Hepatocyte (in vitro differentiated cells): ENCODE measurements at regions not wholly inside any gene's neighbourhood (a gene's known extent, or its start where the extent isn't known, plus 50 kb on each side); places are given as distances from the start of the nearest gene placed in this dataset.

ENCODE experiments used
- DNase-seq: peaks from one replicate; pipeline ENCODE4 v3.0.0-alpha.2; 2016; ENCODE audit warnings: low spot score
- H2AFZ ChIP-seq: fragments of 200-600 bp; sonication (generic); 2 replicates; pipeline ENCODE4 v1.6.0; 2016; ENCODE audit warnings: antibody characterized with exemption, mild to moderate bottlenecking
- H3K27ac ChIP-seq: fragments of 200-600 bp; sonication (generic); 2 replicates; pipeline ENCODE4 v1.5.1; 2016; ENCODE audit warnings: mild to moderate bottlenecking
- H3K27me3 ChIP-seq: fragments of 200-600 bp; sonication (generic); 2 replicates; pipeline ENCODE4 v1.6.1; 2016
- H3K36me3 ChIP-seq: fragments of 200-600 bp; sonication (generic); replicated peaks from 2 replicates; pipeline ENCODE4 v1.5.1; 2016; ENCODE audit warnings: low read depth; ENCODE audit not compliant: insufficient read depth
- H3K4me1 ChIP-seq: fragments of 200-600 bp; sonication (generic); 2 replicates; pipeline ENCODE4 v1.5.1; 2016; ENCODE audit warnings: mild to moderate bottlenecking, moderate library complexity; ENCODE audit not compliant: insufficient read depth
- H3K4me2 ChIP-seq: fragments of 200-600 bp; sonication (generic); 2 replicates; pipeline ENCODE4 v1.6.0; 2016
- H3K4me3 ChIP-seq: fragments of 200-600 bp; sonication (generic); 2 replicates; pipeline ENCODE4 v1.5.1; 2016; ENCODE audit warnings: mild to moderate bottlenecking
- H3K79me2 ChIP-seq: fragments of 200-600 bp; sonication (generic); 2 replicates; pipeline ENCODE4 v1.6.0; 2017; ENCODE audit warnings: mild to moderate bottlenecking
- H3K9me2 ChIP-seq: fragments of 200-600 bp; sonication (generic); replicated peaks from 2 replicates; pipeline ENCODE4 v1.6.0; 2017; ENCODE audit warnings: mild to moderate bottlenecking; ENCODE audit not compliant: insufficient read depth
- H3K9me3 ChIP-seq: fragments of 200-600 bp; sonication (generic); 2 replicates; pipeline ENCODE4 v1.5.1; 2016; ENCODE audit warnings: low read depth, mild to moderate bottlenecking
- H4K20me1 ChIP-seq: fragments of 200-600 bp; sonication (generic); 2 replicates; pipeline ENCODE4 v1.6.0; 2016; ENCODE audit warnings: mild to moderate bottlenecking; ENCODE audit not compliant: insufficient read depth, poor library complexity, severe bottlenecking
- CTCF ChIP-seq: fragments of 200-600 bp; sonication (generic); IDR thresholded peaks from 2 replicates; pipeline ENCODE4 v1.5.1; 2016; ENCODE audit warnings: antibody characterized with exemption, mild to moderate bottlenecking; ENCODE audit not compliant: poor library complexity
- EZH2 ChIP-seq: fragments of 200-600 bp; sonication (generic); IDR thresholded peaks from 2 replicates; pipeline ENCODE4 v1.6.1; 2016; ENCODE audit warnings: antibody characterized with exemption, mild to moderate bottlenecking, borderline replicate concordance
- EZH2phosphoT487 ChIP-seq: fragments of 200-600 bp; sonication (generic); IDR thresholded peaks from one replicate; pipeline ENCODE4 v1.6.1; 2018; ENCODE audit warnings: antibody characterized with exemption, mild to moderate bottlenecking, low read depth, moderate library complexity; ENCODE audit not compliant: unreplicated experiment, severe bottlenecking
- whole genome bisulfite sequencing: methylation state at CpG from one replicate; pipeline ENCODE4 v1.1.6; 2016; ENCODE audit warnings: low lambda C conversion rate; ENCODE audit errors: missing lambda C conversion rate; 5-methylcytosine and 5-hydroxymethylcytosine counted together

DNA sequence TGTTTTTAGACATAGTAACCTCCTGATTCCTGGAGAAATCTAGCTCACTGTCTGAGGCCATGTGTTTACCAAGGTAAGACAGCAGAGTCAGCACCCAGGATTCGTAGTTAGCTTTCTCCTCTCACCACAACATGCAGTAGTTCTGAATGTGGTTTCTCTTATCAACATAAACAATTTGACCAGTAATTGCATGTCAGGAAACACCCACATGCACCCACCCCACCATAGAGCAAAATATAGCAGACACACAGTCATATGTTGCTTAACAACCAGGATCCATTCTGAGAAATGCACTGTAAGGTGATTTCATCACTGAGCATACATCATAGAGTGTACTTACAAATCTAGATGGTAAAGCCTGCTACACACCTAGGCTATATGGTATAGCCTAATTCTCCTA is 1004.0 kb downstream of the ANKRD7 start:
- no peak for DNase-seq
- no peak overlapping the region for H3K27ac ChIP-seq
- no peaks in the 10 kb centered on the region for H3K4me1 ChIP-seq
- TF ChIP-seq EZH2 (no peak), CTCF (no peak), EZH2phosphoT487 (no peak)
- H3K36me3 ChIP-seq: no peaks in the 10 kb centered on the region
- no peaks in the 10 kb centered on the region for H3K9me3 ChIP-seq
- H3K79me2 ChIP-seq: no peaks in the 10 kb centered on the region
- no peaks in the 10 kb centered on the region for H3K27me3 ChIP-seq
- WGBS: 77% methylated on average over 1 of the region's 1 CpG
- H4K20me1 ChIP-seq: no peaks in the 10 kb centered on the region
- H2AFZ ChIP-seq: no peak overlapping the region
- no peak overlapping the region for H3K4me2 ChIP-seq
- no peak overlapping the region for H3K4me3 ChIP-seq
- no peaks in the 10 kb centered on the region for H3K9me2 ChIP-seq

DNA sequence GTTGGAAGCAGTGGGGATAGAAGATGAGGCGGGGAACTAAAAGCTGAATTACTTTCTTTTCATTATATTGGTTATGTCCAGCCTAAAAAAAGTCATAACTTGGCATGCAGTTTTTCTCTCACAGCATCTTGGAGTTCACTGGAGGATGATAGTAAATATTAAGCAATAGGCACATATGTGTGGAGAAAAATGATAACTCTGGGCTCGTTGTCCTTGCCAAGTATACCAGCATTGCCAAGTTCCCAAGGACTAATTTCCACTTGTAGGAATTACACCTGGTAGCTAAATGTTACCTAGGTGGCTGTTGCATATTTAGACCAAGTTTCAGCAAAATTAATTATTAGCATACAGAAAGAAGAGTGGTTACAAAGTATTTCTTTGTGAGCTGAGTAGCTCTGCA is 1007.6 kb downstream of the ANKRD7 start:
- no peak overlapping the region for H3K4me3 ChIP-seq
- no peak overlapping the region for H3K27ac ChIP-seq
- DNase-seq: no peak
- TF ChIP-seq CTCF (no peak), EZH2 (no peak), EZH2phosphoT487 (no peak)
- no peaks in the 10 kb centered on the region for H3K36me3 ChIP-seq
- H3K9me3 ChIP-seq: no peaks in the 10 kb centered on the region
- no peaks in the 10 kb centered on the region for H3K9me2 ChIP-seq
- no peaks in the 10 kb centered on the region for H3K27me3 ChIP-seq
- H2AFZ ChIP-seq: no peak overlapping the region
- WGBS: 78% methylated on average over 2 of the region's 2 CpGs
- H3K79me2 ChIP-seq: no peaks in the 10 kb centered on the region
- no peaks in the 10 kb centered on the region for H3K4me1 ChIP-seq
- no peaks in the 10 kb centered on the region for H4K20me1 ChIP-seq
- no peak overlapping the region for H3K4me2 ChIP-seq

GRCh38 chr7:119233015-119233414 is 1008.5 kb downstream of the ANKRD7 start:
- no peaks in the 10 kb centered on the region for H4K20me1 ChIP-seq
- WGBS: 93% methylated on average over 1 of the region's 1 CpG
- H3K4me1 ChIP-seq: no peaks in the 10 kb centered on the region
- H3K9me3 ChIP-seq: no peaks in the 10 kb centered on the region
- no peak overlapping the region for H3K4me2 ChIP-seq
- no peak overlapping the region for H3K27ac ChIP-seq
- H3K27me3 ChIP-seq: no peaks in the 10 kb centered on the region
- no peaks in the 10 kb centered on the region for H3K36me3 ChIP-seq
- no peaks in the 10 kb centered on the region for H3K79me2 ChIP-seq
- no peak for TF ChIP-seq CTCF
- TF ChIP-seq EZH2phosphoT487: no peak
- TF ChIP-seq EZH2: no peak
- H2AFZ ChIP-seq: no peak overlapping the region
- no peaks in the 10 kb centered on the region for H3K9me2 ChIP-seq
- no peak overlapping the region for H3K4me3 ChIP-seq
- no peak for DNase-seq

- Histone ChIP-seq H3K79me2 (no peaks in the 10 kb centered on the region), H3K27ac (no peak overlapping the region), H4K20me1 (no peaks in the 10 kb centered on the region), H3K36me3 (no peaks in the 10 kb centered on the region), H3K27me3 (no peaks in the 10 kb centered on the region), H2AFZ (no peak overlapping the region), H3K4me3 (no peak overlapping the region), H3K9me2 (no peaks in the 10 kb centered on the region), H3K4me2 (no peak overlapping the region), H3K4me1 (no peaks in the 10 kb centered on the region), H3K9me3 (no peaks in the 10 kb centered on the region)
- DNase-seq: no peak
- TF ChIP-seq CTCF (no peak), EZH2phosphoT487 (no peak), EZH2 (no peak)
Observed at GRCh38 chr7:119252962-119253361, 1020.0 kb upstream of the KCND2 start.
